ENCODE measurements at regions not wholly inside any gene's neighbourhood (a gene's known extent, or its start where the extent isn't known, plus 50 kb on each side); places are given as distances from the start of the nearest gene placed in this dataset.

- no peak for DNase-seq
These were observed 185.4 kb upstream of the VGLL2 start for GRCh38 chr6:117079951-117080350.

GRCh38 chr6:117089604-117090003, 175.8 kb upstream of the VGLL2 start:
- no peak for DNase-seq

- DNase-seq, result no peak
These were observed 155.2 kb upstream of the VGLL2 start for GRCh38 chr6:117110146-117110545.

- DNase-seq, result no peak
These were observed 154.6 kb upstream of the VGLL2 start for GRCh38 chr6:117110737-117111136.

GRCh38 chr6:117117652-117118051, 147.7 kb upstream of the VGLL2 start:
- no peak for DNase-seq

- DNase-seq, result no peak
These were observed 146.9 kb upstream of the VGLL2 start for GRCh38 chr6:117118490-117118889.

- DNase-seq, result no peak
These were observed 139.1 kb upstream of the VGLL2 start for GRCh38 chr6:117126213-117126612.

GRCh38 chr6:117128052-117128451, 137.3 kb upstream of the VGLL2 start:
- DNase-seq, result no peak

- no peak for DNase-seq
These were observed 135.2 kb upstream of the VGLL2 start for GRCh38 chr6:117130125-117130524.

GRCh38 chr6:117136702-117137101, 128.7 kb upstream of the VGLL2 start:
- no peak for DNase-seq

- no peak for DNase-seq
These were observed 127.6 kb upstream of the VGLL2 start for GRCh38 chr6:117137711-117138110.

- DNase-seq, result no peak
These were observed 126.9 kb upstream of the VGLL2 start for GRCh38 chr6:117138425-117138824.

GRCh38 chr6:117138920-117139319, 126.4 kb upstream of the VGLL2 start:
- no peak for DNase-seq

- DNase-seq, result no peak
These were observed 123.2 kb upstream of the VGLL2 start for GRCh38 chr6:117142142-117142541.

GRCh38 chr6:117142995-117143394, 122.4 kb upstream of the VGLL2 start:
- DNase-seq, result no peak

GRCh38 chr6:117143647-117144046, 121.7 kb upstream of the VGLL2 start:
- no peak for DNase-seq

GRCh38 chr6:117145940-117146339, 119.4 kb upstream of the VGLL2 start:
- no peak for DNase-seq

- no peak for DNase-seq
These were observed 116.0 kb upstream of the VGLL2 start for GRCh38 chr6:117149324-117149723.

GRCh38 chr6:117156741-117157140, 108.6 kb upstream of the VGLL2 start:
- no peak for DNase-seq

GRCh38 chr6:117157448-117157847, 107.9 kb upstream of the VGLL2 start:
- DNase-seq, result no peak

GRCh38 chr6:117165911-117166499, 99.4 kb upstream of the VGLL2 start:
- DNase-seq, result no peak

- DNase-seq, result no peak
These were observed 97.7 kb upstream of the VGLL2 start for GRCh38 chr6:117167520-117168271.

- DNase-seq, result no peak
These were observed 96.9 kb upstream of the VGLL2 start for GRCh38 chr6:117168296-117169063.

GRCh38 chr6:117169064-117169665, 96.2 kb upstream of the VGLL2 start:
- no peak for DNase-seq

Data from NCI-H146 (cell line).